ENCODE measurements at regions not wholly inside any gene's neighbourhood (a gene's known extent, or its start where the extent isn't known, plus 50 kb on each side); places are given as distances from the start of the nearest gene placed in this dataset.

DNA sequence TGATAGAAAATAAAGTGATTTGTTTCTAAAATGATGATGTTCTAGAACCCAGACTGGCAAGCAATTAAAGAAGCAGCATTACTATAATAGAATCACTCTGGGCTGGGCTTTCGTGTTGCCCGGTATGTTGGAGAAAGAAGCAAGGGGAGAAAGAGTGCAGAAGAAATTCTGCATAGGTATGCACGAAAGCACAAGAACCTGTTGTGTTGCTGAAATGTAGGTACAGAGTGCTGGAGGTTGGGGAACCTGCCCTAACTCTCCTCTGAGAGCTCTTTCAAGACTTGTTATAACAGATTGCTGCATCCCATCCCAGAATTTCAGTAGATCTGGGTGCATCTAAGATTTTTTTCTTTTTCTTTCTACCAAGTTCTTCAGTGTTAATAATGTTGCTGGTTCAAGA is 95.7 kb upstream of the DACH1 start:
- CTCF ChIA-PET: no interaction called here
- intact Hi-C loops (cut with DNase I, micrococcal nuclease): no loop called here

GRCh38 chr13:71962126-71962525 is 95.1 kb upstream of the DACH1 start:
- Mint-ChIP-seq H3K9me3 (no peaks in the 10 kb centered on the region), H3K36me3 (ENCODE audit: low read depth) (no peaks in the 10 kb centered on the region), H3K27ac (no peak overlapping the region), H3K4me1 (ENCODE audit: low read depth) (no peaks in the 10 kb centered on the region), H3K27me3 (no peaks in the 10 kb centered on the region), H3K4me3 (no peak overlapping the region)
- no peak overlapping the region for H3K27ac ChIP-seq (ENCODE audit: low read depth in 1 of 2, low read length in 2 of 2)
- ATAC-seq (ENCODE audit: poor library complexity): no peak
- intact Hi-C loops (cut with DNase I, micrococcal nuclease): no loop called here
- TF ChIP-seq, protein P1, sequence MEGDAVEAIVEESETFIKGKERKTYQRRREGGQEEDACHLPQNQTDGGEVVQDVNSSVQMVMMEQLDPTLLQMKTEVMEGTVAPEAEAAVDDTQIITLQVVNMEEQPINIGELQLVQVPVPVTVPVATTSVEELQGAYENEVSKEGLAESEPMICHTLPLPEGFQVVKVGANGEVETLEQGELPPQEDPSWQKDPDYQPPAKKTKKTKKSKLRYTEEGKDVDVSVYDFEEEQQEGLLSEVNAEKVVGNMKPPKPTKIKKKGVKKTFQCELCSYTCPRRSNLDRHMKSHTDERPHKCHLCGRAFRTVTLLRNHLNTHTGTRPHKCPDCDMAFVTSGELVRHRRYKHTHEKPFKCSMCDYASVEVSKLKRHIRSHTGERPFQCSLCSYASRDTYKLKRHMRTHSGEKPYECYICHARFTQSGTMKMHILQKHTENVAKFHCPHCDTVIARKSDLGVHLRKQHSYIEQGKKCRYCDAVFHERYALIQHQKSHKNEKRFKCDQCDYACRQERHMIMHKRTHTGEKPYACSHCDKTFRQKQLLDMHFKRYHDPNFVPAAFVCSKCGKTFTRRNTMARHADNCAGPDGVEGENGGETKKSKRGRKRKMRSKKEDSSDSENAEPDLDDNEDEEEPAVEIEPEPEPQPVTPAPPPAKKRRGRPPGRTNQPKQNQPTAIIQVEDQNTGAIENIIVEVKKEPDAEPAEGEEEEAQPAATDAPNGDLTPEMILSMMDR (IDR thresholded peaks at IDR 0.05): no peak
- H3K4me1 ChIP-seq (ENCODE audit: insufficient read depth, low read length): no peaks in the 10 kb centered on the region
- H3K4me3 ChIP-seq (ENCODE audit: low read length): no peak overlapping the region
- ChIA-PET CTCF (no interaction called here), POLR2A (no interaction called here)
- no peak for DNase-seq
- H3K9me3 ChIP-seq (ENCODE audit: control insufficient read depth in 1 of 2, insufficient read depth in 1 of 2, low read length in 2 of 2): peaks cover 0 to 3% of the 10 kb centered on the region in 2 experiments
- H3K36me3 ChIP-seq (ENCODE audit: insufficient read depth, low read length): no peaks in the 10 kb centered on the region
- H3K27me3 ChIP-seq (ENCODE audit: control insufficient read depth in 1 of 2, insufficient read depth in 2 of 2, low read length in 2 of 2): no peaks in the 10 kb centered on the region

More for the DNA sequence above, 95.7 kb upstream of the DACH1 start:
- no peaks in the 10 kb centered on the region for H3K4me1 Mint-ChIP-seq (ENCODE audit: low read depth)
- H3K27me3 ChIP-seq (ENCODE audit: control insufficient read depth in 1 of 2, insufficient read depth in 2 of 2, low read length in 2 of 2): no peaks in the 10 kb centered on the region
- ATAC-seq (ENCODE audit: poor library complexity): no peak
- H3K27ac Mint-ChIP-seq: no peak overlapping the region
- H3K27me3 Mint-ChIP-seq: no peaks in the 10 kb centered on the region
- no peak overlapping the region for H3K4me3 ChIP-seq (ENCODE audit: low read length)
- no peak overlapping the region for H3K4me3 Mint-ChIP-seq
- H3K4me1 ChIP-seq (ENCODE audit: insufficient read depth, low read length): no peaks in the 10 kb centered on the region
- POLR2A ChIA-PET: no interaction called here
- peaks cover 0 to 3% of the 10 kb centered on the region in 2 experiments for H3K9me3 ChIP-seq (ENCODE audit: control insufficient read depth in 1 of 2, insufficient read depth in 1 of 2, low read length in 2 of 2)
- H3K9me3 Mint-ChIP-seq: no peaks in the 10 kb centered on the region
- H3K36me3 Mint-ChIP-seq (ENCODE audit: low read depth): no peaks in the 10 kb centered on the region
- no peak overlapping the region for H3K27ac ChIP-seq (ENCODE audit: low read depth in 1 of 2, low read length in 2 of 2)
- TF ChIP-seq, protein P1 (IDR thresholded peaks at IDR 0.05): no peak
- no peaks in the 10 kb centered on the region for H3K36me3 ChIP-seq (ENCODE audit: insufficient read depth, low read length)
- no peak for DNase-seq

GRCh38 chr13:71949441-71949840 is 82.4 kb upstream of the DACH1 start:
- CTCF ChIA-PET: no interaction called here
- no peak overlapping the region for H3K4me3 Mint-ChIP-seq
- Histone ChIP-seq H3K9me3 (ENCODE audit: control insufficient read depth in 1 of 2, insufficient read depth in 1 of 2, low read length in 2 of 2) (no peaks in the 10 kb centered on the region), H3K27me3 (ENCODE audit: control insufficient read depth in 1 of 2, insufficient read depth in 2 of 2, low read length in 2 of 2) (no peaks in the 10 kb centered on the region), H3K27ac (ENCODE audit: low read depth in 1 of 2, low read length in 2 of 2) (no peak overlapping the region), H3K4me1 (ENCODE audit: insufficient read depth, low read length) (no peaks in the 10 kb centered on the region), H3K4me3 (ENCODE audit: low read length) (no peak overlapping the region), H3K36me3 (ENCODE audit: insufficient read depth, low read length) (no peaks in the 10 kb centered on the region)
- H3K9me3 Mint-ChIP-seq: peaks cover 2% of the 10 kb centered on the region
- no peaks in the 10 kb centered on the region for H3K27me3 Mint-ChIP-seq
- POLR2A ChIA-PET: no interaction called here
- H3K4me1 Mint-ChIP-seq (ENCODE audit: low read depth): no peaks in the 10 kb centered on the region
- DNase-seq: no peak
- ATAC-seq (ENCODE audit: poor library complexity): no peak
- intact Hi-C loops (cut with DNase I, micrococcal nuclease): no loop called here
- no peaks in the 10 kb centered on the region for H3K36me3 Mint-ChIP-seq (ENCODE audit: low read depth)
- TF ChIP-seq, protein P1 (IDR thresholded peaks at IDR 0.05): no peak
- no peak overlapping the region for H3K27ac Mint-ChIP-seq
